Thoracic aorta (tissue), 2 donors: ENCODE measurements at regions not wholly inside any gene's neighbourhood (a gene's known extent, or its start where the extent isn't known, plus 50 kb on each side); places are given as distances from the start of the nearest gene placed in this dataset.
"Not testable (repeated sequence)": the region's sequence is repeated elsewhere in the genome, so short reads cannot be mapped to it uniquely, and the experiment has no call there.

Experiments used
- ATAC-seq: fragments of 150-250 bp; one replicate; pipeline ENCODE4 v1.8.0; 2017; ENCODE audit warnings: low read depth; ENCODE audit not compliant: insufficient number of reproducible peaks, low FRiP score
- DNase-seq: peaks from one replicate; pipeline ENCODE4 v3.0.0-alpha.2; 2020; ENCODE audit warnings: low spot score
- H3K27ac ChIP-seq, 2 donors: fragments of 200-600 bp; sonication (generic); 1 replicate in 1 of 2; 2 replicates in 1 of 2; pipeline ENCODE4 v1.5.1; 2016; ENCODE audit warnings: mild to moderate bottlenecking in 2 of 2, moderate library complexity in 2 of 2
- H3K27me3 ChIP-seq: fragments of 200-600 bp; sonication (generic); replicated peaks from 2 replicates; pipeline ENCODE4 v1.6.0; 2016; ENCODE audit warnings: mild to moderate bottlenecking; ENCODE audit not compliant: insufficient read depth
- H3K36me3 ChIP-seq: fragments of 200-600 bp; sonication (generic); one replicate; pipeline ENCODE4 v1.5.1; 2016
- H3K4me1 ChIP-seq, 2 donors: fragments of 200-600 bp; sonication (generic); 1 replicate in 1 of 2; 2 replicates in 1 of 2; pipeline versions ENCODE4 v1.5.1 to v1.6.0; 2016; ENCODE audit warnings: low read depth in 2 of 2, mild to moderate bottlenecking in 1 of 2; ENCODE audit not compliant: control insufficient read depth in 1 of 2
- H3K4me3 ChIP-seq: fragments of 200-600 bp; sonication (generic); 2 replicates; pipeline ENCODE4 v1.5.1; 2016; ENCODE audit warnings: mild to moderate bottlenecking
- H3K9me3 ChIP-seq: fragments of 200-600 bp; sonication (generic); 2 replicates; pipeline ENCODE4 v1.5.1; 2016
- TF ChIP-seq, protein P1 (sequence below): fragments of 200-600 bp; sonication (generic); IDR thresholded peaks from one replicate; pipeline ENCODE4 v1.5.1; 2019; ENCODE audit warnings: antibody characterized with exemption

DNA sequence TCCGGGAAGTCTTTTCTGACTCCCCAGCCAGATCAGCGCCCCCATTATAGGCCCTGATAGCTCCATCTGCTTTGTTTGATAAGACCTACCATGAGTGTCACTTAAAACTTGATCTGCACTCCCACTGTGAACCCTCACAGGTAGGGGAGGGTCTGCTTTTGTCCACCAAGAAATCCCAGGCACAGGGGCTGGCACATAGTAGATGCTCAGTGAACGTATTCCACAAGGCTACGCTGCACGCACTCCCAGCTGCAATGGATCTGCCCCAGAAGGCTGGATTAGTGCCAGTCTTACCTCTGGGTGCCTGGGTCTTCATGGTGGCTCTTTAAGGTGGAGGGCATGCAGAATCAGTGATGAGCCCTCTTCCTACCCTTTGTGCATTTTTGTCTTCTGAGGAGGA is 447.1 kb downstream of the PTPRU start:
- no peaks in the 10 kb centered on the region for H3K9me3 ChIP-seq
- no peak for ATAC-seq
- TF ChIP-seq, protein P1, sequence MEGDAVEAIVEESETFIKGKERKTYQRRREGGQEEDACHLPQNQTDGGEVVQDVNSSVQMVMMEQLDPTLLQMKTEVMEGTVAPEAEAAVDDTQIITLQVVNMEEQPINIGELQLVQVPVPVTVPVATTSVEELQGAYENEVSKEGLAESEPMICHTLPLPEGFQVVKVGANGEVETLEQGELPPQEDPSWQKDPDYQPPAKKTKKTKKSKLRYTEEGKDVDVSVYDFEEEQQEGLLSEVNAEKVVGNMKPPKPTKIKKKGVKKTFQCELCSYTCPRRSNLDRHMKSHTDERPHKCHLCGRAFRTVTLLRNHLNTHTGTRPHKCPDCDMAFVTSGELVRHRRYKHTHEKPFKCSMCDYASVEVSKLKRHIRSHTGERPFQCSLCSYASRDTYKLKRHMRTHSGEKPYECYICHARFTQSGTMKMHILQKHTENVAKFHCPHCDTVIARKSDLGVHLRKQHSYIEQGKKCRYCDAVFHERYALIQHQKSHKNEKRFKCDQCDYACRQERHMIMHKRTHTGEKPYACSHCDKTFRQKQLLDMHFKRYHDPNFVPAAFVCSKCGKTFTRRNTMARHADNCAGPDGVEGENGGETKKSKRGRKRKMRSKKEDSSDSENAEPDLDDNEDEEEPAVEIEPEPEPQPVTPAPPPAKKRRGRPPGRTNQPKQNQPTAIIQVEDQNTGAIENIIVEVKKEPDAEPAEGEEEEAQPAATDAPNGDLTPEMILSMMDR, result no peak
- no peak overlapping the region for H3K4me3 ChIP-seq
- no peak overlapping the region for H3K27ac ChIP-seq
- H3K27me3 ChIP-seq, result no peaks in the 10 kb centered on the region
- DNase-seq, result no peak
- H3K4me1 ChIP-seq, result no peaks in the 10 kb centered on the region
- no peaks in the 10 kb centered on the region for H3K36me3 ChIP-seq

DNA sequence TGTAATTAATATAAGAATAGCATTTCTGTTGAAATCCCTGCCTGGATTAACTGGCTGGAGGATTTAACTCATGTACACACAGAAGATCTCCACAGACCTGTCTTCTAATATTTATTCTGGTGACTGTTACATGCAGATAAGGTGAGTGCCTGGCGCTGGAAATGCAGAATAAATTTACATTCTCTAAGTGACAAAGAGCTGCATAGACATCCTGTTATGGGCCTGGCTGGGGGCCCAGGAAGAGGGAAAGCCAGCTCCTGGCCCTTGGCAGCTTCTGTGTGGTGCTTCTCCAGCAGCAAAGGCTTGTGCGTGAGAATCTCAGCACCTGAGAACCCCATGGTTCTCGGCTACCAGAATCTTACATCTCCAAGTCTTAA is 446.6 kb downstream of the PTPRU start:
- TF ChIP-seq, protein P1, result no peak
- Histone ChIP-seq H3K27me3 (no peaks in the 10 kb centered on the region), H3K9me3 (no peaks in the 10 kb centered on the region), H3K27ac (no peak overlapping the region), H3K4me3 (no peak overlapping the region), H3K4me1 (no peaks in the 10 kb centered on the region), H3K36me3 (no peaks in the 10 kb centered on the region)
- ATAC-seq, result no peak
- DNase-seq, result no peak

DNA sequence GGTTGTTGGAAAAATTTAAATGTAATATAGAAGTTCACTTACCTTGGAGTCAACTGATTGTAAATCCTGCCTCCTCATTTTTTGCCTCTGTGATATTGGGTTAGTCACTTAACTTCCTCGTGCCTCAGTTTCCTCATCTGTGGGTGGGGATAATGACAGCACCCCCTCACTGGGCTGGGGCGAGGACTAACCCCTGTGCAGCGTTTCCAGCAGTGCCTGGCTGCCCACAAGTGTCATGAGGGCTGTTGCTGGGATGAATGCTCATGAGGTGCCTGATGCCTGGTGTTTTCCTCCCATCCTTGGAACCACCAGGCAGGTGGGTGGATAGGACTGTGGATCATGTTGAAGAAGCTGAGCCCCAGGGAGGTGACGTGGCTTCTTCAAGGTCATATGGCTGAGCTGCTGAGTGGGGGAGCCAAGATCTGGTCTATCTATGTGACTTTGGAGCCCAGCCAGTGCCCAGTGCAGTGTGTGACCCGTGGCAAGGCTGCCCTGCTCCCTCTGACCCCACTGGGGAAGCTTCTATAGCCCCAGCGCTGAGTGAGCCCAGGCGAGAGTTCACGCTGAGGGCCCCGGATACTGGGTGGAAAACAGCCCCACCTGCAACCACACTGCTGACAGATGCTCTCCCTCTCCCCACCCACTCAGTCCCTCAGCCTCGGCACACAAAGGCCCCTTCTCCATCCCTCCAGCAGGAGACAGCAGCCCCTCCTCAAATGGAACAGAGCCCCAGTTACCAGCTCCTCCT is 446.0 kb downstream of the PTPRU start:
- TF ChIP-seq, protein P1, result no peak
- Histone ChIP-seq H3K4me3 (no peak overlapping the region), H3K27ac (no peak overlapping the region), H3K36me3 (no peaks in the 10 kb centered on the region), H3K9me3 (no peaks in the 10 kb centered on the region), H3K27me3 (no peaks in the 10 kb centered on the region), H3K4me1 (no peaks in the 10 kb centered on the region)
- DNase-seq (no peak), ATAC-seq (no peak)

DNA sequence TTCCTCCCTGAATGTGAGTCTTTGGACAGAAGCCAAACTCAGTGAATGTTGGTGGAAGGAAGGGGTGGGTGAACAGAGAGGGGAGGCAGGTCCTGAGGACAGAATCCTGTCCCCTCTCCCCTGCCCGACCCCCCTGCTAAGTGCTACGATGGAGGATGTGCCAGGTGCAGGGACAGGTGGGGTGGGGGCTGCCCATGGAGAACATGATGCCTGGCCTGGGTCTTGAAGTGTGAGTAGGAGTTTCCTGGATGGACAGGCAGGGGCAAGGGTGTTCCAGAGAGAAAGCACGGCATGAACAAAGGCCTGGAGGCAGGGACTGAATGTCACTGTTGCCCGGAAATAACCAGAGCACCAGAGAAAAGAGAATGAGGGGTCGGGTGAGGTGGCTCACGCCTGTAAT is 445.1 kb downstream of the PTPRU start:
- not testable (repeated sequence) for H3K9me3 ChIP-seq, DNase-seq, H3K27me3 ChIP-seq, H3K27ac ChIP-seq, H3K36me3 ChIP-seq, ATAC-seq, H3K4me3 ChIP-seq, H3K4me1 ChIP-seq

DNA sequence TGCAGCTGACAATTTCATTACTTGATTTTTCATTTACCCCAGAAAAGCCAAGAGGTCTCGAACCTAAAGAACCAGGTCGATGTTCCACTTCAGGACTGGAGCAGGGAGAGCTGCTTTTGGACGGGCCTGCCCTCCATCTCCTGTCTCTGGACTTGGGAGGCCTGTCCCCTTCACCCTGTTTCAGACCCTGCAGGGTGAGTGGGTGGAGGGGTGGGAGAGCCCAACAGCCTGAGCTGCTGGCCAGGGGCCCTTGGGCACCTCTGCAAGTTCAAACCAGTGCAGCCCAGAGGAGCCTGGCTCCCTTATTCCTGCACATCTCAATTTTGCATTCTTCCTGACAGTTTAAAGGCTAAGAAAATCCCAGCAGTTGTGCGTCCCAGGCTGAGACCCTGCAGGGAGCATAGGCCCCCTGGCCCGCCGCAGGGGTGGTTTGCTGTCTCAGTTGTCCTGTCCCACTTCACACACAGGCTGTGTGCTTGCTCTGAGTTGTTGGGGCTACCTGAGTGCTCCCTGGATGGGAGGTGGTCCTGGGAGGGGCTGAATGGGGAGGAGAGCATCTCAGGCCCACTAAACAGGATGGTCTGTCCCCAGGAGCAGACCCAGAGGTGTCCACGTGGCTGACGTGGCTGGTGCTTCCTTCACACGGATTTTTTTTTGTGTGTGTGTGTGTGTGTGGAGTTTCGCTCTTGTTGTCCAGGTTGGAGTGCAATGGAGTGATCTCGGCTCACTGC is 443.7 kb downstream of the PTPRU start:
- H3K9me3 ChIP-seq, result no peaks in the 10 kb centered on the region
- no peak overlapping the region for H3K27ac ChIP-seq
- no peaks in the 10 kb centered on the region for H3K27me3 ChIP-seq
- DNase-seq, result no peak
- ATAC-seq, result no peak
- TF ChIP-seq, protein P1, result no peak
- H3K36me3 ChIP-seq, result no peaks in the 10 kb centered on the region
- H3K4me3 ChIP-seq, result no peak overlapping the region
- H3K4me1 ChIP-seq, result no peaks in the 10 kb centered on the region
